ENCODE measurements at regions not wholly inside any gene's neighbourhood (a gene's known extent, or its start where the extent isn't known, plus 50 kb on each side); places are given as distances from the start of the nearest gene placed in this dataset.

GRCh38 chr5:6868575-6869215, 155.5 kb downstream of the TENT4A start:
- DNase-seq (ENCODE audit: low read depth): no peak
- no peak for TF ChIP-seq CTCF (IDR thresholded peaks at IDR 0.05; ENCODE audit: insufficient read depth, low read depth, low read length, missing control alignments)
- H3K4me3 ChIP-seq (ENCODE audit: low read depth, low read length): no peak overlapping the region

- no peak for DNase-seq (ENCODE audit: low read depth)
- H3K4me3 ChIP-seq (ENCODE audit: low read depth, low read length): no peak overlapping the region
- TF ChIP-seq CTCF (IDR thresholded peaks at IDR 0.05; ENCODE audit: insufficient read depth, low read depth, low read length, missing control alignments): no peak
These were observed 156.4 kb downstream of the TENT4A start for GRCh38 chr5:6869677-6870076.

GRCh38 chr5:6872441-6873160, 159.4 kb downstream of the TENT4A start:
- DNase-seq (ENCODE audit: low read depth): no peak
- no peak overlapping the region for H3K4me3 ChIP-seq (ENCODE audit: low read depth, low read length)
- no peak for TF ChIP-seq CTCF (IDR thresholded peaks at IDR 0.05; ENCODE audit: insufficient read depth, low read depth, low read length, missing control alignments)

- DNase-seq (ENCODE audit: low read depth): no peak
- no peak overlapping the region for H3K4me3 ChIP-seq (ENCODE audit: low read depth, low read length)
- TF ChIP-seq CTCF (IDR thresholded peaks at IDR 0.05; ENCODE audit: insufficient read depth, low read depth, low read length, missing control alignments): no peak
These were observed 160.1 kb downstream of the TENT4A start for GRCh38 chr5:6873359-6873758.

GRCh38 chr5:6875376-6875775, 162.1 kb downstream of the TENT4A start:
- H3K4me3 ChIP-seq (ENCODE audit: low read depth, low read length): no peak overlapping the region
- no peak for TF ChIP-seq CTCF (IDR thresholded peaks at IDR 0.05; ENCODE audit: insufficient read depth, low read depth, low read length, missing control alignments)
- no peak for DNase-seq (ENCODE audit: low read depth)

- H3K4me3 ChIP-seq (ENCODE audit: low read depth, low read length): no peak overlapping the region
- TF ChIP-seq CTCF (IDR thresholded peaks at IDR 0.05; ENCODE audit: insufficient read depth, low read depth, low read length, missing control alignments): no peak
- no peak for DNase-seq (ENCODE audit: low read depth)
These were observed 165.0 kb downstream of the TENT4A start for GRCh38 chr5:6877986-6878828.

Measured in GM12865 (cell line).